Gastrocnemius medialis (tissue), 4 donors: ENCODE measurements at regions not wholly inside any gene's neighbourhood (a gene's known extent, or its start where the extent isn't known, plus 50 kb on each side); places are given as distances from the start of the nearest gene placed in this dataset.

Experiments
- ATAC-seq, 2 donors: fragments of 150-250 bp; one replicate each; pipeline ENCODE4 v1.9.1; 2016
- DNase-seq, 2 donors: peaks; one replicate each; pipeline ENCODE4 v3.0.0-alpha.2; 2019
- H3K27ac ChIP-seq, 4 donors: fragments of 200-600 bp; sonication (generic); 1 replicate in 1 of 4; 2 replicates in 3 of 4; pipeline ENCODE4 v1.5.1; 2016 to 2018; ENCODE audit warnings: mild to moderate bottlenecking in 2 of 4, moderate library complexity in 1 of 4
- H3K27me3 ChIP-seq, 3 donors: fragments of 200-600 bp; sonication (generic) in 2 of 3; 1 replicate in 1 of 3; 2 replicates in 2 of 3; pipeline versions ENCODE4 v1.5.1 to v1.6.0; 2016 to 2019; ENCODE audit warnings: mild to moderate bottlenecking in 1 of 3, moderate library complexity in 1 of 3
- H3K36me3 ChIP-seq, 2 donors: fragments of 200-600 bp; sonication (generic) in 1 of 2; one replicate each; pipeline ENCODE4 v1.5.1; 2017 to 2018
- H3K4me1 ChIP-seq, 2 donors: fragments of 200-600 bp; sonication (generic) in 1 of 2; one replicate each; pipeline ENCODE4 v1.5.1; 2016 to 2017; ENCODE audit warnings: mild to moderate bottlenecking in 2 of 2
- H3K4me3 ChIP-seq, 4 donors: fragments of 200-600 bp; sonication (generic) in 3 of 4; 1 replicate in 1 of 4; 2 replicates in 3 of 4; pipeline ENCODE4 v1.5.1; 2016 to 2019; ENCODE audit warnings: mild to moderate bottlenecking in 2 of 4
- H3K9me3 ChIP-seq, 3 donors: fragments of 200-600 bp; sonication (generic) in 2 of 3; 1 replicate in 1 of 3; 2 replicates in 2 of 3; pipeline ENCODE4 v1.5.1; 2016 to 2019
- CTCF ChIP-seq, 5 experiments: fragments of 450-650 bp in 3 of 5; fragments of 200-600 bp in 2 of 5; sonication (generic) in 2 of 5; IDR thresholded peaks in 4 of 5; conservative IDR thresholded peaks in 1 of 5; 1 replicate in 4 of 5; 2 replicates in 1 of 5; pipeline ENCODE4 v1.5.1; 2016 to 2019; ENCODE audit warnings: antibody characterized with exemption in 5 of 5, mild to moderate bottlenecking in 3 of 5, moderate library complexity in 3 of 5
- POLR2A ChIP-seq, 2 donors: fragments of 450-650 bp; IDR thresholded peaks; one replicate each; pipeline ENCODE4 v1.6.1; 2017; ENCODE audit warnings: antibody characterized with exemption in 2 of 2, mild to moderate bottlenecking in 2 of 2, moderate library complexity in 2 of 2
- in situ Hi-C, 4 donors: fragments of 200-750 bp; cut with MboI; loops; one replicate each; pipeline versions ENCODE4 v1.15.0 to v1.8.0; 2017; ENCODE audit warnings: low sequenced_read_pairs in 4 of 4
- intact Hi-C: fragments of 100-400 bp; cut with DNase I; formaldehyde crosslinking; loops from one replicate; pipeline ENCODE4 v1.15.1; 2023; ENCODE audit warnings: low total_unique reads

DNA sequence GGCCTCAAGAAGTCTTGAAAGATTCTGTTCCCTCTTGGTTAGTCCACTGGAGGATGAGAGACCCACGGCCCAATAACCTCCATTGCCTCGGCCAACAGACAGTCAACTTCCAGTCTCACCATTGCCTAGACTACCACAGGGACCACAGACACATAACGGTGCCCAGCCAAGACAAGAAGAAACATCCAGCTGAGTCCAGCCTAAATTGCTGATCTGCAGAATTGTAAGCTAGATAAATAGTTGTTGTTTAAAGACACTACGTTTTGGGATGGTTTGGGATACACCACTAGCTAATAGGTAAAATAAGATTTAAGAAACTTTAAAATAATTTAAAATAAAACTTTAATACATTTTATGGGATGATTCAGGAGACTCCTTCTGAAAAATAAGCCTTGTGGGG is 324.7 kb upstream of the JAG1 start:
- no peak overlapping the region for H3K4me3 ChIP-seq
- no peak for TF ChIP-seq CTCF (IDR thresholded peaks at IDR 0.05 in 4 of 5, conservative IDR thresholded peaks at IDR 0.05 in 1 of 5)
- TF ChIP-seq POLR2A (IDR thresholded peaks at IDR 0.05) = no peak
- peaks cover 0 to 15% of the 10 kb centered on the region in 2 donors for H3K4me1 ChIP-seq
- no peaks in the 10 kb centered on the region for H3K36me3 ChIP-seq
- no peak overlapping the region for H3K27ac ChIP-seq
- ATAC-seq (no peak), DNase-seq (no peak)
- no peaks in the 10 kb centered on the region for H3K27me3 ChIP-seq
- in situ Hi-C loops (no loop called here), intact Hi-C loops (no loop called here)
- no peaks in the 10 kb centered on the region for H3K9me3 ChIP-seq

GRCh38 chr20:11000416-11000815 is 326.6 kb upstream of the JAG1 start:
- intact Hi-C loops = no loop called here
- H3K9me3 ChIP-seq = no peaks in the 10 kb centered on the region
- H3K4me3 ChIP-seq = no peak overlapping the region
- H3K4me1 ChIP-seq = peaks cover 0 to 15% of the 10 kb centered on the region in 2 donors
- H3K36me3 ChIP-seq = no peaks in the 10 kb centered on the region
- no peak overlapping the region for H3K27ac ChIP-seq
- no peak for DNase-seq
- in situ Hi-C loops = no loop called here
- no peaks in the 10 kb centered on the region for H3K27me3 ChIP-seq
- ATAC-seq = no peak
- TF ChIP-seq CTCF (IDR thresholded peaks at IDR 0.05 in 4 of 5, conservative IDR thresholded peaks at IDR 0.05 in 1 of 5) (no peak), POLR2A (IDR thresholded peaks at IDR 0.05) (no peak)

GRCh38 chr20:11001302-11001701 is 327.5 kb upstream of the JAG1 start:
- Histone ChIP-seq H3K4me1 (peaks cover 0 to 15% of the 10 kb centered on the region in 2 donors), H3K4me3 (no peak overlapping the region), H3K36me3 (no peaks in the 10 kb centered on the region), H3K27me3 (no peaks in the 10 kb centered on the region), H3K27ac (peak overlapping the region in 3 of 4 donors; percentile 32 to 53 (median 44)), H3K9me3 (no peaks in the 10 kb centered on the region)
- no peak for ATAC-seq
- DNase-seq = no peak
- intact Hi-C loops = no loop called here
- in situ Hi-C loops = no loop called here
- TF ChIP-seq POLR2A (IDR thresholded peaks at IDR 0.05) (no peak), CTCF (IDR thresholded peaks at IDR 0.05 in 4 of 5, conservative IDR thresholded peaks at IDR 0.05 in 1 of 5) (no peak)

DNA sequence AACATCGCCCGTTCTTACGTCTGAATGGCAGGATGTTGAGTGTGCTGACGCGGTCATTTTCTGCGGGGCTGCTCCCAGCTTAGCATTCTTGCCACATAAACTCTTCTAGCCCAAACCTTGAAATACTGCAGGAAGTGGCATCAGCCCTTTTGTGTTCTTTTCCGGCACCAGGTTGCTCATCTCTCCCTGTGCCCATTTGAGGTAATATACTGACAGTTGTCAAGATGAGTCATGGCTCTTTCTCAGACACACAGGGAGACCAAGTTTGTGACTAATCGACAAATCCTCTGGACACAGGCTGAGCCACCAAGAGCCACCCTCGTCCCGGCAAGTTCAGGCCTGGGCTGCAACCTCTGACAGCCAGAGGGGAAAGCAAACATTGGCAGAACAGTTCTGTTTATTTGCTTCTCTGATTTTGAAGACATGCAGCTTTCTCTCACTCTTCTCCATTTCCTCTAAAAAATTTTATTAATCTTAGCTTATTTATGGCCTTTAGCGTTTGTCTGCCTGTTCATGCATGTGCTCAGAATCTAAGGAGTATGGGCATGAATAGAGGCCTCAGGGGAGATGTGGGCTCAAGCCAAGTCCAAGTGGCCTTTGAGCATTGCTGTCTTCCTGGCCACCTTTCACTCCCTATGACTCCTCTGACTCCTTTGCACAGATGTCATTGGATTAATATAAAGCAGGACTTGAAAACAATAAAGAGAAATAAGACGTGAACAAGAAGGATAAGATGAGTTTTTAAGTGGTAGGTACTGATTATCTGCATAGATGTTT is 328.2 kb upstream of the JAG1 start:
- H3K27me3 ChIP-seq = no peaks in the 10 kb centered on the region
- H3K4me3 ChIP-seq = no peak overlapping the region
- peak; percentile 29 to 50 for DNase-seq
- intact Hi-C loops = no loop called here
- peak; percentile 99 for ATAC-seq
- peak overlapping the region in 3 of 4 donors; percentile 32 to 53 (median 44) for H3K27ac ChIP-seq
- no peak for TF ChIP-seq CTCF (IDR thresholded peaks at IDR 0.05 in 4 of 5, conservative IDR thresholded peaks at IDR 0.05 in 1 of 5)
- TF ChIP-seq POLR2A (IDR thresholded peaks at IDR 0.05) = no peak
- H3K36me3 ChIP-seq = no peaks in the 10 kb centered on the region
- peaks cover 0 to 15% of the 10 kb centered on the region in 2 donors for H3K4me1 ChIP-seq
- no peaks in the 10 kb centered on the region for H3K9me3 ChIP-seq
- in situ Hi-C loops = no loop called here
